ENCODE measurements at regions not wholly inside any gene's neighbourhood (a gene's known extent, or its start where the extent isn't known, plus 50 kb on each side); places are given as distances from the start of the nearest gene placed in this dataset.

- DNase-seq (ENCODE audit: low spot score) = no peak
These were observed 54.0 kb upstream of the STMND1 start for GRCh38 chr6:17047889-17048288.

GRCh38 chr6:17045581-17046322 lies 56.1 kb upstream of the STMND1 start:
- no peak for DNase-seq (ENCODE audit: low spot score)

- DNase-seq (ENCODE audit: low spot score) = no peak
These were observed 58.7 kb upstream of the STMND1 start for GRCh38 chr6:17043148-17043522.

GRCh38 chr6:17042422-17043147 lies 59.3 kb upstream of the STMND1 start:
- DNase-seq (ENCODE audit: low spot score) = no peak

GRCh38 chr6:17039266-17039665 lies 62.6 kb upstream of the STMND1 start:
- no peak for DNase-seq (ENCODE audit: low spot score)

GRCh38 chr6:17038316-17038715 lies 63.5 kb upstream of the STMND1 start:
- no peak for DNase-seq (ENCODE audit: low spot score)

- DNase-seq (ENCODE audit: low spot score) = no peak
These were observed 65.8 kb upstream of the STMND1 start for GRCh38 chr6:17036065-17036393.

- DNase-seq (ENCODE audit: low spot score) = no peak
These were observed 66.4 kb upstream of the STMND1 start for GRCh38 chr6:17035257-17036064.

- no peak for DNase-seq (ENCODE audit: low spot score)
These were observed 68.1 kb upstream of the STMND1 start for GRCh38 chr6:17033746-17034145.

GRCh38 chr6:17032988-17033634 lies 68.7 kb upstream of the STMND1 start:
- no peak for DNase-seq (ENCODE audit: low spot score)

GRCh38 chr6:17032590-17032987 lies 69.3 kb upstream of the STMND1 start:
- no peak for DNase-seq (ENCODE audit: low spot score)

GRCh38 chr6:17031961-17032360 lies 69.9 kb upstream of the STMND1 start:
- no peak for DNase-seq (ENCODE audit: low spot score)

- DNase-seq (ENCODE audit: low spot score) = no peak
These were observed 74.4 kb upstream of the STMND1 start for GRCh38 chr6:17027441-17027840.

- DNase-seq (ENCODE audit: low spot score) = no peak
These were observed 79.2 kb upstream of the STMND1 start for GRCh38 chr6:17022604-17023003.

GRCh38 chr6:17021539-17021889 lies 80.3 kb upstream of the STMND1 start:
- no peak for DNase-seq (ENCODE audit: low spot score)

GRCh38 chr6:17020889-17021538 lies 80.8 kb upstream of the STMND1 start:
- no peak for DNase-seq (ENCODE audit: low spot score)

- no peak for DNase-seq (ENCODE audit: low spot score)
These were observed 83.4 kb upstream of the STMND1 start for GRCh38 chr6:17018425-17018824.

- no peak for DNase-seq (ENCODE audit: low spot score)
These were observed 84.4 kb upstream of the STMND1 start for GRCh38 chr6:17017416-17017815.

GRCh38 chr6:17015551-17016381 lies 86.1 kb upstream of the STMND1 start:
- no peak for DNase-seq (ENCODE audit: low spot score)

- DNase-seq (ENCODE audit: low spot score) = no peak
These were observed 86.7 kb upstream of the STMND1 start for GRCh38 chr6:17015144-17015543.

- no peak for DNase-seq (ENCODE audit: low spot score)
These were observed 88.1 kb upstream of the STMND1 start for GRCh38 chr6:17013701-17014100.

All from hematopoietic multipotent progenitor cell treated with erythropoietin and hydrocortisone succinate and interleukin-3 and kit ligand, for 15 days (in vitro differentiated cells).